Thyroid gland (tissue), 4 donors: ENCODE measurements at regions not wholly inside any gene's neighbourhood (a gene's known extent, or its start where the extent isn't known, plus 50 kb on each side); places are given as distances from the start of the nearest gene placed in this dataset.

ENCODE experiments used
- POLR2A ChIP-seq, 2 donors: fragments of 450-650 bp; IDR thresholded peaks; one replicate each; pipeline ENCODE4 v1.6.1; 2017; ENCODE audit warnings: antibody characterized with exemption in 2 of 2, mild to moderate bottlenecking in 2 of 2, moderate library complexity in 1 of 2
- TF ChIP-seq, protein P1 (sequence below), 6 experiments: fragments of 200-600 bp in 3 of 6; fragments of 450-650 bp in 3 of 6; sonication (generic) in 3 of 6; IDR thresholded peaks; one replicate each; pipeline ENCODE4 v1.5.1; 2016 to 2019; ENCODE audit warnings: antibody characterized with exemption in 6 of 6, mild to moderate bottlenecking in 2 of 6, inconsistent platforms in 1 of 6, moderate library complexity in 1 of 6

DNA sequence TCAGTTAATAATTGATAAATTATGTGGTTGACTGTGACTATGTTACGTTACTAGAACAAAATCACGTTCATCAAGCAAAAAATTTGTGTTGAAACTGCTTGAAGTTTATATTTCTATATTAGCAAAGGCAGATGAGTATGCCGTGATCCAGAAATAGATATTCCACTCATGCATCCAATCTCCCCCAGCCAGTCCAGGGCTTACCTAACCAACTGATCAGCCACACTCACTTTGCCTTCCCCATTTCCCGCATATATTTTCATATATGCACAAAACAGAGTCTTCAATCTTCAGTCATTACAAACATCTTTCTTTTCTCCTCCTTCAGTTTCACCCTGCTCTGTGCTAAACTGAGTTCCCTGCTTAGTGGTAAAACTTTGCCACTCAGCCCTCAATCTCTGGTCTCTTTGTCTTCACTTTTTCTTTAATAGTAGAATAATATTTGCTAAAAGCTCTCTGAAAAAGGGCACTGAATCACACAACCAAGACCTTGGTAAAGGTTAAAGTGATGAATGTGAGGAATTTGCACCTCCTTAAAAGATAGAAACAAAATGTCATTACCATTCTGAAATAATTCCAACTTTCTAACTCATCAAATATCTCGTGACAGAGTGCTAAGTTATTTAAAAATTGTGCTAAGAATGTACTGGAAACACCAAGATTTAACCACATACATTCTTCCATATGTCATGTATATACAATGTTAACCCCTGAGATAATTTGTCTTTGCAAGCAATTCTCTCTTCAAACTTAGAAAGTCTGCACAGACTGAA, 893.2 kb upstream of the CRIM1 start:
- TF ChIP-seq POLR2A (IDR thresholded peaks at IDR 0.05): no peak
- TF ChIP-seq, protein P1, sequence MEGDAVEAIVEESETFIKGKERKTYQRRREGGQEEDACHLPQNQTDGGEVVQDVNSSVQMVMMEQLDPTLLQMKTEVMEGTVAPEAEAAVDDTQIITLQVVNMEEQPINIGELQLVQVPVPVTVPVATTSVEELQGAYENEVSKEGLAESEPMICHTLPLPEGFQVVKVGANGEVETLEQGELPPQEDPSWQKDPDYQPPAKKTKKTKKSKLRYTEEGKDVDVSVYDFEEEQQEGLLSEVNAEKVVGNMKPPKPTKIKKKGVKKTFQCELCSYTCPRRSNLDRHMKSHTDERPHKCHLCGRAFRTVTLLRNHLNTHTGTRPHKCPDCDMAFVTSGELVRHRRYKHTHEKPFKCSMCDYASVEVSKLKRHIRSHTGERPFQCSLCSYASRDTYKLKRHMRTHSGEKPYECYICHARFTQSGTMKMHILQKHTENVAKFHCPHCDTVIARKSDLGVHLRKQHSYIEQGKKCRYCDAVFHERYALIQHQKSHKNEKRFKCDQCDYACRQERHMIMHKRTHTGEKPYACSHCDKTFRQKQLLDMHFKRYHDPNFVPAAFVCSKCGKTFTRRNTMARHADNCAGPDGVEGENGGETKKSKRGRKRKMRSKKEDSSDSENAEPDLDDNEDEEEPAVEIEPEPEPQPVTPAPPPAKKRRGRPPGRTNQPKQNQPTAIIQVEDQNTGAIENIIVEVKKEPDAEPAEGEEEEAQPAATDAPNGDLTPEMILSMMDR (IDR thresholded peaks at IDR 0.05): no peak
